ENCODE measurements at regions not wholly inside any gene's neighbourhood (a gene's known extent, or its start where the extent isn't known, plus 50 kb on each side); places are given as distances from the start of the nearest gene placed in this dataset.

GRCh38 chr1:217106231-217106901, 383.1 kb upstream of the ESRRG start:
- DNase-seq = no peak
- intact Hi-C loops (cut with DNase I) = no loop called here

GRCh38 chr1:217105437-217105836, 382.2 kb upstream of the ESRRG start:
- DNase-seq = peak in 3 of 10 donors; percentile 9 to 72 (median 70)
- intact Hi-C loops (cut with DNase I) = no loop called here

GRCh38 chr1:217097819-217098218, 374.6 kb upstream of the ESRRG start:
- intact Hi-C loops (cut with DNase I) = no loop called here
- no peak for DNase-seq

- DNase-seq = no peak
- intact Hi-C loops (cut with DNase I) = no loop called here
Measured at GRCh38 chr1:217096200-217096599, 373.0 kb upstream of the ESRRG start.

- intact Hi-C loops (cut with DNase I) = no loop called here
- DNase-seq = no peak
Measured at GRCh38 chr1:217095050-217095622, 371.9 kb upstream of the ESRRG start.

- intact Hi-C loops (cut with DNase I) = no loop called here
- DNase-seq = no peak
Measured at GRCh38 chr1:217091561-217091960, 368.3 kb upstream of the ESRRG start.

GRCh38 chr1:217090060-217090911, 367.1 kb upstream of the ESRRG start:
- intact Hi-C loops (cut with DNase I) = no loop called here
- DNase-seq = peak in 8 of 10 donors; percentile 23 to 86 (median 40)

GRCh38 chr1:217089361-217090014, 366.3 kb upstream of the ESRRG start:
- intact Hi-C loops (cut with DNase I) = loop anchor here (10.0 kb wide), 1 partner anchor 335 kb away; no protein-coding TSS in a partner anchor
- peak in 9 of 10 donors; percentile 30 to 93 (median 57) for DNase-seq

GRCh38 chr1:217088521-217089284, 365.5 kb upstream of the ESRRG start:
- DNase-seq = no peak
- intact Hi-C loops (cut with DNase I) = loop anchor here (10.0 kb wide), 1 partner anchor 334 kb away; no protein-coding TSS in a partner anchor

GRCh38 chr1:217088011-217088410, 364.8 kb upstream of the ESRRG start:
- no peak for DNase-seq
- intact Hi-C loops (cut with DNase I) = loop anchor here (10.0 kb wide), 1 partner anchor 333 kb away; no protein-coding TSS in a partner anchor

GRCh38 chr1:217079584-217079983, 356.4 kb upstream of the ESRRG start:
- intact Hi-C loops (cut with DNase I) = no loop called here
- DNase-seq = peak in 1 of 10 donors; percentile 69

GRCh38 chr1:217078959-217079358, 355.7 kb upstream of the ESRRG start:
- intact Hi-C loops (cut with DNase I) = no loop called here
- DNase-seq = no peak

- intact Hi-C loops (cut with DNase I) = no loop called here
- peak in 3 of 10 donors; percentile 18 to 76 (median 23) for DNase-seq
Measured at GRCh38 chr1:217078078-217078690, 355.0 kb upstream of the ESRRG start.

GRCh38 chr1:217077426-217077825, 354.2 kb upstream of the ESRRG start:
- DNase-seq = no peak
- intact Hi-C loops (cut with DNase I) = no loop called here

GRCh38 chr1:217076902-217077301, 353.7 kb upstream of the ESRRG start:
- intact Hi-C loops (cut with DNase I) = no loop called here

GRCh38 chr1:217072926-217073325, 349.7 kb upstream of the ESRRG start:
- intact Hi-C loops (cut with DNase I) = no loop called here
- no peak for DNase-seq

More at GRCh38 chr1:217076902-217077301, 353.7 kb upstream of the ESRRG start:
- DNase-seq = no peak

GRCh38 chr1:217067642-217068041, 344.4 kb upstream of the ESRRG start:
- DNase-seq = no peak
- intact Hi-C loops (cut with DNase I) = no loop called here

- DNase-seq = no peak
- intact Hi-C loops (cut with DNase I) = no loop called here
Measured at GRCh38 chr1:217066794-217067193, 343.6 kb upstream of the ESRRG start.

GRCh38 chr1:217063172-217063908, 340.1 kb upstream of the ESRRG start:
- intact Hi-C loops (cut with DNase I) = no loop called here
- no peak for DNase-seq

All from posterior cingulate gyrus (tissue), 11 donors.